B cell (primary cell): ENCODE measurements at regions not wholly inside any gene's neighbourhood (a gene's known extent, or its start where the extent isn't known, plus 50 kb on each side); places are given as distances from the start of the nearest gene placed in this dataset.

Experiments used
- ATAC-seq: fragments of 200-7000 bp; cut with Tn5 transposase; one replicate; pipeline ENCODE4 v1.10.0; 2021; ENCODE audit warnings: low read depth, mild to moderate bottlenecking, moderate number of reproducible peaks, moderate library complexity
- CTCF ChIA-PET: fragments of 350-600 bp; sonication (Branson Sonifier 250); formaldehyde crosslinking; loops from one replicate; lab custom pipeline; 2021; ENCODE audit warnings: antibody characterized with exemption, inconsistent platforms; lab: Charles Lee
- POLR2A ChIA-PET: fragments of 350-600 bp; sonication (Branson Sonifier 250); formaldehyde crosslinking; loops from one replicate; lab custom pipeline; 2021; ENCODE audit warnings: antibody characterized with exemption; lab: Charles Lee
- DNase-seq: peaks from one replicate; pipeline ENCODE4 v3.0.0; 2013
- H2AFZ ChIP-seq: 2 replicates; pipeline ENCODE4 v1.6.1; 2012; ENCODE audit warnings: mild to moderate bottlenecking, low read depth, low read length; ENCODE audit not compliant: insufficient read depth, poor library complexity, severe bottlenecking
- H3K27ac ChIP-seq, 2 donors: 1 replicate in 1 of 2; 2 replicates in 1 of 2; pipeline ENCODE4 v1.5.1; 2012 to 2013; ENCODE audit warnings: low read length in 2 of 2, mild to moderate bottlenecking in 2 of 2, moderate library complexity in 1 of 2
- H3K27me3 ChIP-seq, 4 experiments: fragments of 200-600 bp in 1 of 4; sonication (generic) in 1 of 4; replicated peaks in 1 of 4; 1 replicate in 2 of 4; 2 replicates in 2 of 4; pipeline versions ENCODE4 v1.6.1 to v1.7.0; 2013 to 2016; ENCODE audit warnings: low read length in 3 of 4, mild to moderate bottlenecking in 2 of 4, mixed read lengths in 1 of 4, moderate library complexity in 1 of 4; ENCODE audit not compliant: insufficient read depth in 4 of 4, control insufficient read depth in 3 of 4; ENCODE audit errors: control extremely low read depth in 1 of 4
- H3K36me3 ChIP-seq, 2 experiments: replicated peaks in 1 of 2; 1 replicate in 1 of 2; 2 replicates in 1 of 2; pipeline versions ENCODE4 v1.6.1 to v1.7.1; 2013; ENCODE audit warnings: low read length in 1 of 2; ENCODE audit not compliant: insufficient read depth in 2 of 2, control insufficient read depth in 1 of 2; ENCODE audit errors: control extremely low read depth in 1 of 2, extremely low read depth in 1 of 2
- H3K4me1 ChIP-seq, 2 donors: fragments of 200-600 bp in 1 of 2; sonication (generic) in 1 of 2; 1 replicate in 1 of 2; 2 replicates in 1 of 2; pipeline versions ENCODE4 v1.5.1 to v1.6.1; 2013 to 2017; ENCODE audit warnings: low read length in 2 of 2; ENCODE audit not compliant: control insufficient read depth in 2 of 2, insufficient read depth in 2 of 2
- H3K4me2 ChIP-seq: replicated peaks from 2 replicates; pipeline ENCODE3; 2012; ENCODE audit warnings: mild to moderate bottlenecking, low read depth, low read length; ENCODE audit not compliant: poor library complexity, severe bottlenecking
- H3K4me3 ChIP-seq, 5 experiments: fragments of 200-600 bp in 1 of 5; sonication (generic) in 1 of 5; 1 replicate in 3 of 5; 2 replicates in 2 of 5; pipeline versions ENCODE4 v1.5.1 to v1.7.0; 2011 to 2016; ENCODE audit warnings: low read length in 4 of 5, mild to moderate bottlenecking in 4 of 5, low read depth in 2 of 5, control low read depth in 1 of 5, moderate library complexity in 1 of 5; ENCODE audit not compliant: insufficient read depth in 1 of 5; ENCODE audit errors: control extremely low read depth in 1 of 5, extremely low read depth in 1 of 5
- H3K79me2 ChIP-seq: fragments of 200-600 bp; sonication (generic); one replicate; pipeline ENCODE4 v1.6.0; 2016; ENCODE audit warnings: low read length; ENCODE audit not compliant: control insufficient read depth, insufficient read depth
- H3K9ac ChIP-seq: fragments of 200-600 bp; sonication (generic); 2 replicates; pipeline ENCODE4 v1.6.1; 2017; ENCODE audit warnings: mild to moderate bottlenecking, low read length, moderate library complexity
- H3K9me3 ChIP-seq, 3 donors: one replicate each; pipeline versions ENCODE4 v1.6.1 to v1.7.1; 2013; ENCODE audit warnings: low read length in 2 of 3; ENCODE audit not compliant: control insufficient read depth in 2 of 3, insufficient read depth in 1 of 3; ENCODE audit errors: control extremely low read depth in 1 of 3
- H4K20me1 ChIP-seq: 2 replicates; pipeline ENCODE4 v1.6.0; 2012; ENCODE audit warnings: mild to moderate bottlenecking, low read length; ENCODE audit not compliant: insufficient read depth, control insufficient read depth, poor library complexity, severe bottlenecking
- H3K27ac Mint-ChIP-seq: one replicate; pipeline ENCODE4 v1.8.0; 2021; ENCODE audit warnings: mixed read lengths
- H3K27me3 Mint-ChIP-seq: one replicate; pipeline ENCODE4 v1.8.0; 2021; ENCODE audit warnings: mixed read lengths
- H3K4me1 Mint-ChIP-seq: one replicate; pipeline ENCODE4 v1.8.0; 2021; ENCODE audit warnings: mixed read lengths
- H3K4me3 Mint-ChIP-seq: one replicate; pipeline ENCODE4 v1.8.0; 2021; ENCODE audit warnings: mixed read lengths
- H3K9me3 Mint-ChIP-seq: one replicate; pipeline ENCODE4 v1.8.0; 2022; ENCODE audit warnings: mixed read lengths; ENCODE audit not compliant: insufficient read depth
- EZH2 ChIP-seq: IDR thresholded peaks from 2 replicates; pipeline ENCODE4 v1.6.1; 2012; ENCODE audit warnings: borderline replicate concordance, low read depth, mild to moderate bottlenecking, moderate library complexity, low read length; ENCODE audit not compliant: insufficient read depth, poor library complexity, severe bottlenecking
- WGBS: methylation state at CpG from one replicate; pipeline ENCODE4 v1.1.5; 2013; ENCODE audit warnings: missing lambda C conversion rate; ENCODE audit not compliant: insufficient coverage; 5-methylcytosine and 5-hydroxymethylcytosine counted together
- intact Hi-C: fragments of 100-400 bp; cut with micrococcal nuclease; formaldehyde crosslinking; loops from one replicate; pipeline ENCODE4 v1.10.0; 2022
- TF ChIP-seq, protein P1 (sequence below): fragments of 200-600 bp; IDR thresholded peaks from one replicate; pipeline ENCODE4 v1.8.0; 2022; ENCODE audit warnings: antibody characterized with exemption, mild to moderate bottlenecking

DNA sequence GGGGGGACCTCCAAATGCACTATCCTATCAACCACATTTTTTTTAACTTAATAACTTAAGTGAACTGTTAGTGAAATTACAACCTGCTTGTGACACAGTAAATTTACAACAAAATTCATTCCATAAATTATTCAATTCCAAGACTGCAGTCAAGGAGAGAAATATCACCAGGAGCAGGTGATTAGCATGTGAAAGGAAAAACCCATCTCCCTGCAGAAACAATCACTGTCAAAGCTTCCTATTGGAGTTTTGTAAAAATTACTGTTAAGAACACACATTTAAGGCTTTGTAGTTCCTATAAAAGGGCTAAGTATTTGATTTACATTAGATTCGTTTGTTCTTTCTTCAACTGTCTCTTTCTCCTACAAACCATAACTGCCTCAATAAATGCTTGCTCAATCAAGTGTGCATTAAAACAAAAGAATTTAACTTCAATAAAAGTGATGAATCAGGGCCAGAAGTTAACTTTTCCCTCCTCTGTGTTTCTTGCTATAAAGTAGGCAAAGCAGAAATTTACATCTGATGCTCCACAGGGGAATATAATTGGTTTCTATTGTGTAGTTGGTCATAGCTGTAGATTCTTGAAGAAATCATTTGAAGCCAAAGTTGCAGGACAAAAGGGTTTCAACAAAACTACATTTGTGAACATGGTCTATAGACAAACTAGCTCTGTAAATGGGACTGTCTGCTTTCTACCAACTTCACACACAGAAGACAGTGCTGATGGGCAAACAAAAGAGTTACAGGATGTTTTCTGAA is 195.1 kb upstream of the PSMD7 start:
- no peaks in the 10 kb centered on the region for H3K27me3 ChIP-seq
- no peaks in the 10 kb centered on the region for H3K79me2 ChIP-seq
- no peak overlapping the region for H3K4me2 ChIP-seq
- no peak overlapping the region for H3K27ac ChIP-seq
- H3K4me3 Mint-ChIP-seq: no peak overlapping the region
- no peaks in the 10 kb centered on the region for H3K4me1 Mint-ChIP-seq
- no peak overlapping the region for H3K4me3 ChIP-seq
- no peak overlapping the region for H3K27ac Mint-ChIP-seq
- H3K9me3 ChIP-seq: no peaks in the 10 kb centered on the region
- no peaks in the 10 kb centered on the region for H3K4me1 ChIP-seq
- no peaks in the 10 kb centered on the region for H3K9me3 Mint-ChIP-seq
- no CpG with 5 or more reads among the region's 1 CpG for WGBS
- intact Hi-C loops: no loop called here
- ChIA-PET CTCF (no interaction called here), POLR2A (no interaction called here)
- TF ChIP-seq, protein P1, sequence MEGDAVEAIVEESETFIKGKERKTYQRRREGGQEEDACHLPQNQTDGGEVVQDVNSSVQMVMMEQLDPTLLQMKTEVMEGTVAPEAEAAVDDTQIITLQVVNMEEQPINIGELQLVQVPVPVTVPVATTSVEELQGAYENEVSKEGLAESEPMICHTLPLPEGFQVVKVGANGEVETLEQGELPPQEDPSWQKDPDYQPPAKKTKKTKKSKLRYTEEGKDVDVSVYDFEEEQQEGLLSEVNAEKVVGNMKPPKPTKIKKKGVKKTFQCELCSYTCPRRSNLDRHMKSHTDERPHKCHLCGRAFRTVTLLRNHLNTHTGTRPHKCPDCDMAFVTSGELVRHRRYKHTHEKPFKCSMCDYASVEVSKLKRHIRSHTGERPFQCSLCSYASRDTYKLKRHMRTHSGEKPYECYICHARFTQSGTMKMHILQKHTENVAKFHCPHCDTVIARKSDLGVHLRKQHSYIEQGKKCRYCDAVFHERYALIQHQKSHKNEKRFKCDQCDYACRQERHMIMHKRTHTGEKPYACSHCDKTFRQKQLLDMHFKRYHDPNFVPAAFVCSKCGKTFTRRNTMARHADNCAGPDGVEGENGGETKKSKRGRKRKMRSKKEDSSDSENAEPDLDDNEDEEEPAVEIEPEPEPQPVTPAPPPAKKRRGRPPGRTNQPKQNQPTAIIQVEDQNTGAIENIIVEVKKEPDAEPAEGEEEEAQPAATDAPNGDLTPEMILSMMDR: no peak
- TF ChIP-seq EZH2: no peak
- H3K27me3 Mint-ChIP-seq: no peaks in the 10 kb centered on the region
- no peak for DNase-seq
- no peaks in the 10 kb centered on the region for H4K20me1 ChIP-seq
- no peak overlapping the region for H2AFZ ChIP-seq
- H3K9ac ChIP-seq: no peak overlapping the region
- no peak for ATAC-seq
- no peaks in the 10 kb centered on the region for H3K36me3 ChIP-seq

DNA sequence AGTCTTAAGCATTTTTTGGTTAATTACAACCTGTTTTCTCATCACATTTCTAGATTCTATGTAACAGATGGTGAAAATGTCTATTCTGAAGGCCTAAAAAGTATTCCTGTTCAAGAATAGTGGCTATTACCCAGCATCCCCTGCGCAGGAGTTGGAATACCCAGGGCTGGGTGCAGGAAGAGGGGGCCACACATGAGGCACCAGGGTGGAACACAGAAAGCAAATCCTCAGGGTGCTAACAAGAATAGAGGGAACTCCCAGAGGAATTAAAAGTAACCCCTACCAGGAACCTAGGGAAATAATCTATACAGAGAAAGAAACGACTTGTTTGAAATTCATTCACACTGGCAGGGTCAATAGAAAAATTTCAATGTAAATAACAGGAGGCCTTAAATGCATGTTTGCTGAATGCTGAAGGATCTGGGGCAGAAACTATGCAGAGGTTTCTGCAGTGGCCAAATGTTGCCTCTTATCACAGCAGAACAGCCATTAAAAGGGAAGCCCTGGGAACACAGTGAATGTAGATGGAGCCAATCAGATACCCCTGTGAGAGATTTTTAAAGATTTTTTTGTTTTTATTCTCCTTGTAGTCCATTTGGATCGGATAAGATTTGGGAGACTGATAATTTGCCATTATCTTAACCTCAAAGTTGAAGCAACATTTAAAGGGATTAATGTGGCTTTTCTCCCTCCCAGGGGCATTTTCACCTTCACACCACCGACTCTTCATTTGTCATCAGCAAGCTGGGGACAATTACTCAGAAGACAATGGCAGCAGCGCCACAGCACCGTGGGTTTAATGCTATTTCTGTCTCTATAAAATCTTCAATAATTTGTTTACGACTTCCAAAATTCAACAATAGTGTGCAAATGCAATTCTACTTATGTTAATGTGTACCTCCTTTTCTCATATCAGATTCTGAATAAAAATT is 196.0 kb upstream of the PSMD7 start:
- H3K27me3 Mint-ChIP-seq: no peaks in the 10 kb centered on the region
- Histone ChIP-seq H3K27me3 (no peaks in the 10 kb centered on the region), H3K4me3 (no peak overlapping the region), H3K79me2 (no peaks in the 10 kb centered on the region), H3K9ac (no peak overlapping the region), H2AFZ (no peak overlapping the region), H3K4me2 (no peak overlapping the region), H4K20me1 (no peaks in the 10 kb centered on the region), H3K27ac (no peak overlapping the region), H3K9me3 (peaks cover 0 to 1% (median 0%) of the 10 kb centered on the region in 3 donors), H3K36me3 (no peaks in the 10 kb centered on the region), H3K4me1 (no peaks in the 10 kb centered on the region)
- WGBS: 40% methylated on average over 1 of the region's 7 CpGs
- intact Hi-C loops: no loop called here
- TF ChIP-seq, protein P1: no peak
- no peak for TF ChIP-seq EZH2
- no peaks in the 10 kb centered on the region for H3K4me1 Mint-ChIP-seq
- no peaks in the 10 kb centered on the region for H3K9me3 Mint-ChIP-seq
- H3K27ac Mint-ChIP-seq: no peak overlapping the region
- no peak overlapping the region for H3K4me3 Mint-ChIP-seq
- DNase-seq (no peak), ATAC-seq (no peak)
- ChIA-PET POLR2A (no interaction called here), CTCF (no interaction called here)
